HG03159 (cell line): ENCODE measurements at regions not wholly inside any gene's neighbourhood (a gene's known extent, or its start where the extent isn't known, plus 50 kb on each side); places are given as distances from the start of the nearest gene placed in this dataset.

ENCODE experiments used
- ATAC-seq: cut with Tn5 transposase; IDR thresholded peaks from one replicate; pipeline ENCODE4 v1.9.1; 2021; ENCODE audit warnings: mild to moderate bottlenecking, moderate library complexity; ENCODE audit not compliant: unreplicated experiment

DNA sequence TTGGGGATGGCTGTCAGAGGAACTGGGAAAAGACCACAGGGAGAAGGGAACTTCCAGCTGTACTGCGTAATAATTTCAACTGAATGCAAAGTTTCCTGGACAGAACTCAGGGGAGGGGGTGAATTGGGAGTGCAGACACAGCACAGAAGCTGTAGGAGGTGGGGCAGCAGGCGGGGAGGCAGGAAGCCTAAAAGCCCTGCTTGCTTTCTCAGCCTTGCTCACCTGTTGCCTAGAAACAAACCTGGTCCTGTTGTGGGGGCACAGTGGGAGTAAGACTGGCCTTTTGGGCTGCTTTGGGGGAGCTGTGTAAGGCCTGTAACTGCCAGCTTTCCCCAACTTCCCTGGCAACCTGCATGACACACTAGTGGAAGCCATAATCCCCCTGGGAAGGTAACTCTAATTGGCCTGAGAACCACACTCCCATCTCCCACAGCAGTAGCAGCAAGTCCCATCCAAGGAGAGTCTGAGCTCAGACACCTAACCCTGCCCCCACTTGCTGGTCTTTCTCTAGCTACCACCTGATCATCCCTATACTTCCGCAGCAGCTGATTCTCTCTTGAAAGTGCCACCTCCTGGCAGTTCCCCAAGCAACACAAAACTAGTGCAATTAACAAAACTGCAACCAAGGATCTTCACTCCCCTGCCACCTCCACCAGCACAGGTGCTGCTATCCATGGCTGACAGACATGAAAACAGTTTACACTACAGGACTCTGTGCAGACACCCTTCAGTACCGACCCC lies 1239.3 kb downstream of the SORCS1 start:
- ATAC-seq = no peak

- no peak for ATAC-seq
Measured at GRCh38 chr10:105921348-105921747, 1243.2 kb downstream of the SORCS1 start.

GRCh38 chr10:105914432-105914831 lies 1250.1 kb downstream of the SORCS1 start:
- ATAC-seq = no peak

DNA sequence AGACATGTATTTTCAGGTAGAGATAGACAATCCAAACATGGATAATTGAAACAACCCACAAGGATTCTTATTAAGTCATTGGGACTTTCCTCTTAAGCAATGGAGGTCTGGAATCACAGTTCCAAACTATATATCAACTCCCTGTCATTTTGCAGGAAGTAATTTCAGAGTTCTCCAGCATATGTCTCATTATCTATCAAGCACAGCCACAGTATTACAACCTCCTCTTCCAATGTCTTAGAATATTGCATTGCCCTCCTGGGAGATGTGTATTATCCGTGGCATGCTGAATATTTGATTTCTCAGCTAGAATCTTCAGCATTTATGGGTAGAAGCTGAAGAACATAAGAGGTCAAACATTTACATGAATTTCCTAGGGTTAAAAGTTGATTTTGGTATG lies 1255.8 kb downstream of the SORCS1 start:
- ATAC-seq = no peak

DNA sequence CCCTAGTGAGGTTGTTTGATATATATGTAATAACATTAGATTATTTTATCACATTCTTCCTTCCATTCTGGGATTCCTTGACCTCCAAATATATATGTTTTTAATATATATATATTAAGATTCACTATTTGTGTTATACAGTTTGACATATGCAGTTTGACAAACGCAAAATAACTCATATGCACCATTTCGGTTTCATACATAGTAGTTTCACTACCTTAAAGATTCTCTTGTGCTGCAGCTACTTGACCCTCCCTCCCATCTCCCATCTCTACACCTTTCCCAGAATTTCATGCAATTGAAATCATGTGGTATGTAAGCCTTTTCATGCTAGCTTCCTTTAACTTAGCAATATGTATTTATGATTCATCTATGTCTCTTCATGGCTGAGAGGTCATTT lies 1244.4 kb downstream of the SORCS3 start:
- no peak for ATAC-seq

GRCh38 chr10:105879401-105879800 lies 1238.3 kb downstream of the SORCS3 start:
- ATAC-seq = no peak

- no peak for ATAC-seq
Measured at GRCh38 chr10:105875050-105875449, 1234.0 kb downstream of the SORCS3 start.

GRCh38 chr10:105872665-105873064 lies 1231.6 kb downstream of the SORCS3 start:
- no peak for ATAC-seq

DNA sequence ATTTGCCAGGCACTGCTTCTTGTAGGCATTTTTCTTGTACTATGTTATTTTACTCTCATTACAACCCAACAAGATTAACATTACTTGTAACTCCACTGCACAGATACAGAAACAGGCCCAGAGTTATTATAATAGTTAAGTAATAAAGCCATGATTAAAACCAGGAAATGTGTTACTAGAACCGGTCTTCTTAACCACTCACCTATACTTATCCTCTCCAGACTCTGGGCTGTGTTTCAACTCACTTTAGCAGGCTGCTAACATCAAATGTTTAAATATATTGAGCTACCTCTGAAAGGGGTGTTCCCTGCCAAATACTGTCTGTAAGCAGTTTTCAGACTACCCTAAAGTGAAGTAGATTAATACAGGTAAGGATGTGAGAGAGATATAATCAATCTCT lies 1227.8 kb downstream of the SORCS3 start:
- no peak for ATAC-seq

DNA sequence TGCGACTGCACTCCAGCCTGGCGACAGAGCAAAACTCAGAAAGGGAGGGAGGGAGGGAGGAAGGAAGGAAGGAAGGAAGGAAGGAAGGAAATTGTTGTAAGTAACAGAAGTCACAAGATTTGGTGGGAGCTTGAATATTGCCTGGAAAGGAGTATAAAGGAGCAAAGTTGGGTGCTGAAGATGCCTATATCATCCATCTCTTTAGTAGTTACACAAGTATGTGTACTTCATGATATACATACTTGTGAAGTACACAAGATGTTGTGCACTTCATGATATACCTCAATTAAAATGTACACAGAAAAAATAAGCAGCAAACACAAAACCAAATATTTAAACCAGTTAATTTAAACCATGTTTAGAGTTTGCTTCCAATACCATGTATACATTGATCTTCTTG lies 1223.8 kb downstream of the SORCS3 start:
- ATAC-seq = no peak

DNA sequence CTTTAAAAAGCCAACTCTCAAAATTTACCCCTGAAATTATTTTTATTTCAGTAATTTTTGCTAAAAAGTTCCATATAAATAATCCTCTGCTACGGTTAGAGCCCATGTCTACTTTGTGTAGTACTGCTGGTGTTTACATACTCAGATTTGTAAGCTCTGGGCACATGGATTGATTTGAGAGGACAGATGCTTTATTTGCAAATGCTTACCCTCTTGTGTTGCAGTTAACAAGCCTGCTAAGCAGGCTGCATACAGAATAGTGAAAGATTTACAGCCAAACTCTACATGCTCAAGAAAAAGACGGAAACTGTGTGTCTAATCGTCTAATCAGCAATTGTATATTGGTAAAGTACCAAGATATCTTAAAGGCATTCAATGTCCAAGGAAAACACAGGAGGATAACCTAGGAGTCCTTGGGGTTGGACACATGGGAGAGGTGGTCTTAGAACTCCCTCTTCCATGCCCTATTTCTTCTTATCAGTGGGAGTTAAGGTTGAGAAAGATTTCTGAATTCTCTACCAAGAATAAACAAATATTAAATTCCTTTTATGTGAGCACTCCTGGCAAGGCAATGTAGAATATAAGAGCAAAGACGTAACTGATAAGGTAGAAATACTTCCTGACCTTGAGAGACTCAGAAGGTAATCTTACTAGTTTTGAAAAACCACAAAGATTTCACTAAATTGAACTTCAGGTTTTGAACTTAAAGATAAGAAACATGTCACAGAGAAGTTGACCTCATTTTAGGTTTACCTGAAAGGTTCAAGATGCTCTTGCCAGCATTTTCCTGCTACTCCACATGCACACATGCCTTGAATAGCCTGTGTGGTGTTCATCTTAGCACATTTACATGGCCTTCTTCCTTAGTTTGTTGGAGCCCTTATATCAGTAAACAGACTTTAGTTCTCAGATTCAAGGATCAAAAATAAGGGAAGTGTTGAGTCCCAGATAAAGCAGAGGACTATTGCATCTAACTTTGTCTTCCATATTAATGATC lies 1216.5 kb downstream of the SORCS3 start:
- no peak for ATAC-seq

DNA sequence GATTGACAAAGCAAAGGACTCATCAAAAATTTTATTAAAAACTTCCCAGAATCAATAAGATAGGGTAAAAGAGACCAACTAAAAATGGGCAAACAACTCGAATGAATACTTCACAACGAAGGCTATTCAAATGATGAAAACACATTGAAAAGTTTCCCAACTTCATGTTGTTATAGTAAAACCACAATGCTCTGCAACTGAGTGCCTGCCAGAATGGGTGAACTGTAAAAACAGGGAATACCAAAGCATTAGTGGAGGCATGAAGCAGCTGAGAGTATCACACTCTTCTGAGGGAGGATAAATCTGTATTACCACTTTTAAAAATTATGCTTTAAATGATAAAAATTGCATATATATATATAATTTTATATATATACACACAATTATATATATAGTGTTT lies 1214.7 kb downstream of the SORCS3 start:
- no peak for ATAC-seq

- ATAC-seq = no peak
Measured at GRCh38 chr10:105844676-105845570, 1203.8 kb downstream of the SORCS3 start.

- no peak for ATAC-seq
Measured at GRCh38 chr10:105844241-105844640, 1203.2 kb downstream of the SORCS3 start.

DNA sequence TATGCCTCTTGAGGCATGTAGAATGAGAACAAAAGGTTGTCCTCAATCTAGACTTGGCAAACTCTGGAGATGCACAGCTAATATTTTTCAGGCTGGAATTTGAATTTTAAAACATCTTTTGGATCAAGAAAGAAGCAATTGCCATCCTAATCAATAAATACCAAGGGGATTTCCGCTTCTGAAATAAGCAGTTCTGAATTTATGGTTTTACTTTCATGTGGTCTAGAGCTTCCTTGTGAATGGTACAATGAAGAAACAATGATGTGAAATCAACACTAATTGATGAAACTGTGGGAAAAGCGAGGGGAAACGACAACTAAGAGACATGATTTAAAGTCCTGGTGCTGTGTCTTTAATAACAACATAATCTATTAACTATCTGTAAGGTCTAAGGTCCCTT lies 1202.7 kb downstream of the SORCS3 start:
- no peak for ATAC-seq

DNA sequence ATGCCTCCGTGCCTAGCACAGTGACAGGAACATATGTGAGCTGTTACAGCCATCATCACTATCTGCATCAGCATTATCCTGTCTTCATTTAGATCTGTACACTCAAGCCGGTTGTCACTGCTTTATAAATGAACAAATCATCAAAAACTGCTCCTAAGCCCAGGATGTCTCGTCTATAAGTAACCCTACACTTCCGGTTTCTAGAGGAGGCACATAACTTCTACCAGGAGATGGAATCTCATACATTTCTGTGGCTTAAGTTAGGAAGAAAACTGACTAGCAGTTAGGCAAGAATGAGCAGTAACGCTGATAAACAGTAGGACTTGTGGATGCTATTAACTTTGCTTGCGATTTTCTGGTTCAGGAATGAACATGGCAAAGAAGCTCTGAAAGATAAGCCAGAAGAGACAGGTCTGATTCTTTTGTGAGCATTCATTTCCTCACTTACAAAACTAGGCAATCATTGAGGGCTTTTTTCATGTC lies 1199.2 kb downstream of the SORCS3 start:
- ATAC-seq = no peak

GRCh38 chr10:105838392-105838791 lies 1197.3 kb downstream of the SORCS3 start:
- no peak for ATAC-seq

GRCh38 chr10:105837951-105838350 lies 1196.9 kb downstream of the SORCS3 start:
- peak; percentile 95 for ATAC-seq

DNA sequence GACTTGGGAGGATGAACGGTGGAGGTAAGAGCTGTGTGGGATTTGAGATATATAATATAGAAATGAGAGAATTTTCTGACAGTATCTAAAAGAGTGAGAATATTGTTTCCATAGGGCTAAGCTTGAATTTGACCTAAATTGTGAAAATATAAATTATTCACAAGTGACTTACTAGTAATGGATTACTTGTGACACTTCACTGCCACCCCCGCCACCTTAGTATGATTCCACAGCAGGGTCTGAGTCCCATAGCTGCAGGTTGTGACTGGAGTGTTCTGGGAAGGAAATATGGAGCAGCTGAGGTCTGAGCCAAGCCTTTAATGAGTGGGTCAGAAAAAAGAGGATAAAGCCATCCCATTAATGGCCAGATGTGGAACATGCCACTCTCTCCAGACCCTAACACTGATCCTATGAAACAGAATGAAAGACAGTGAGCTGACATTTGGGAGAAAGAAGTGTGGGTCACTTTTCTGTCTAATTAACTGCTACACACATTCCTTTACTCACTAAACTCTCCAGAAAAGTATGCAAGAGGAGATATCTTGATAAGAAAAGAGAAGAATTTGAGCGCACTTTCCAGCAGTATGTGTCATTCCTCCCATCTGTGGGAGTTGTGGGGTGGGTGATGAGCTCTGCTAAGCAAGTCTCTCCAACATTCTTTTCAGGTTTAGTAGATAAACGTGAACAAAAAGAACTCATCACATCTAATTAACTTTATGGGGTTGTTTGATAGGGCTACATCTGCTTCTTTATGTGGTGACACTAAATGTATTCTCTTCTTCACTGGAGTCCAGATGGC lies 1193.4 kb downstream of the SORCS3 start:
- no peak for ATAC-seq

DNA sequence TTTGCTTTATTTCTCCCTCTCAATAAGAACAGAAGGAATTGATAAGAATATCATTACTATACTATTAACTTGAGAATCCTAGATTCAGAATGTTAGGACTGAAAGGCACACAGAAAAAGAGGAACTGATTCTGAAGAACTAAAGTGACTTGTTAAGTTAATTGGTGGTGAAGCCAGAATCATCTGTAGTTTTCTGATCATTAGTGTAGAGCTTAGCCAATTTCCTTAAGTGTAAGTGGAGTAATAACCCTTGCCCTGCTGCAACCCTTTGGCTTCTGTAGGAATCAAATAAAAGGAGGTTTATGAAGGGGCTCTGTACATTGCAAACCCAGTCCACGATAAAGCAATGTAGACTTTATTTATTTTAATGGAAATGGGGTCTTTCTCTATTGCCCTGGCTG lies 1186.0 kb downstream of the SORCS3 start:
- no peak for ATAC-seq
